Adipocyte (in vitro differentiated cells): ENCODE measurements at regions not wholly inside any gene's neighbourhood (a gene's known extent, or its start where the extent isn't known, plus 50 kb on each side); places are given as distances from the start of the nearest gene placed in this dataset.
A peak's percentile ranks its signal among the peaks of the same experiment; 100 is the strongest.

Source experiments
- DNase-seq: peaks from one replicate; pipeline ENCODE4 v3.0.0-alpha.2; 2015; ENCODE audit warnings: low read depth
- H3K27me3 ChIP-seq: replicated peaks from 2 replicates; pipeline ENCODE4 v1.7.0; 2013; ENCODE audit warnings: mild to moderate bottlenecking, low read length, moderate library complexity; ENCODE audit not compliant: control insufficient read depth, insufficient read depth
- H3K36me3 ChIP-seq: 2 replicates; pipeline ENCODE4 v1.7.0; 2013; ENCODE audit warnings: low read length, mild to moderate bottlenecking, moderate library complexity; ENCODE audit not compliant: control insufficient read depth, insufficient read depth, severe bottlenecking
- H3K4me1 ChIP-seq: 2 replicates; pipeline ENCODE4 v1.7.0; 2013; ENCODE audit warnings: mild to moderate bottlenecking, low read length, moderate library complexity; ENCODE audit not compliant: control insufficient read depth, insufficient read depth
- H3K4me3 ChIP-seq: 2 replicates; pipeline ENCODE4 v1.7.0; 2013; ENCODE audit warnings: mild to moderate bottlenecking, low read length, moderate library complexity
- H3K9ac ChIP-seq: 2 replicates; pipeline ENCODE4 v1.7.0; 2013; ENCODE audit warnings: mild to moderate bottlenecking, low read length, moderate library complexity
- H3K9me3 ChIP-seq: 2 replicates; pipeline ENCODE4 v1.7.0; 2013; ENCODE audit warnings: mild to moderate bottlenecking, low read length, moderate library complexity; ENCODE audit not compliant: control insufficient read depth

DNA sequence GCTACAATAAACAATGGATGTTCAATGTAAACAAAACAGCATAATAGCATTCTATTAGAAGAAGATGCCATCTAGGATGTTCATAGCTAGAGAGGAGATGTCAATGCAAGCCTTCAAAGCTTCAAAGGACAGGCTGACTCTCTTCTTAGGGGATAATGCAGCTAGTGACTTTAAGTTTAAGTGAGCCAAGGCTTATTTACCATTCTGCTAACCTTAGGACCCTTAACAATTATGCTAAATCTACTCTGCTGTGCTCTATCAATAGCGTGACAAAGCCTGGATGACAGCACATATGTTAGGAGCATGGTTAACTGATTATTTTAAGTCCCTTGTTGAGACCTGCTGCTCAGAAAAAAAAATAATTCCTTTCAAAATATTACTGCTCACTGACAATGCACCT is 106.0 kb upstream of the SSTR1 start:
- peaks cover 4% of the 10 kb centered on the region for H3K4me1 ChIP-seq
- H3K9me3 ChIP-seq: peaks cover 7% of the 10 kb centered on the region
- no peaks in the 10 kb centered on the region for H3K36me3 ChIP-seq
- DNase-seq: no peak
- no peak overlapping the region for H3K9ac ChIP-seq
- no peaks in the 10 kb centered on the region for H3K27me3 ChIP-seq
- no peak overlapping the region for H3K4me3 ChIP-seq

DNA sequence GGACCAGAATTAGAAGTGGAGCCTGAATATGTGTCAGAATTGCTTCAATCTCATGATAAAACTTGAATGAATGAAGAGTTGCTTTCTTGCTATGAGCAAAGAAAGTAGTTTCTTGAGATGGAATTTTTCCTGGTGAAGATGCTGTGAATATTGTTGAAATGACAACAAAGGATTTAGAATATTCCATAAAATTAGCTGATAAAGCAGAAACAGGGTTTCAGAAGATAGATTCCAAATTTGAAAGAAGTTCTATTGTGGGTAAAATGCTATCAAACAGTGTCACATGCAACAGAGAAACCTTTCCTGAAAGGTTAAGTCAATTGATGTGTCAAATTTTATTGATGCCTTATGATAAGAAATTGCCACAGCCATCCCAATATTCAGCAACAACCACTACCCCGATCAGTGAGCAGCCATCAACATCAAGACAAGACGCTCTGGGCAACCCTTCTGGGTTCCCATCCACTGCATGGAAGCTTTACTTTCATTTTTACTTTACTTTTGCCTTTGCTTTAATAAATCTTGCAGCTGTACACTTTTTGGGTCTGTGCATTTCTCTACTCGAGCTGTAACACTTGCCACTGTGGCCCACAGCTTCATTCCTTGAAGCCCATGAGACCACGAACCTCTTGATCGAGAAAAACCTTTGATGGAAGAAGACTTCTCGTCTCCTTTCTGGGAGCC is 104.0 kb upstream of the SSTR1 start:
- Histone ChIP-seq H3K27me3 (no peaks in the 10 kb centered on the region), H3K36me3 (no peaks in the 10 kb centered on the region), H3K4me1 (no peaks in the 10 kb centered on the region), H3K9me3 (peaks cover 7% of the 10 kb centered on the region), H3K9ac (no peak overlapping the region), H3K4me3 (no peak overlapping the region)
- DNase-seq: no peak

DNA sequence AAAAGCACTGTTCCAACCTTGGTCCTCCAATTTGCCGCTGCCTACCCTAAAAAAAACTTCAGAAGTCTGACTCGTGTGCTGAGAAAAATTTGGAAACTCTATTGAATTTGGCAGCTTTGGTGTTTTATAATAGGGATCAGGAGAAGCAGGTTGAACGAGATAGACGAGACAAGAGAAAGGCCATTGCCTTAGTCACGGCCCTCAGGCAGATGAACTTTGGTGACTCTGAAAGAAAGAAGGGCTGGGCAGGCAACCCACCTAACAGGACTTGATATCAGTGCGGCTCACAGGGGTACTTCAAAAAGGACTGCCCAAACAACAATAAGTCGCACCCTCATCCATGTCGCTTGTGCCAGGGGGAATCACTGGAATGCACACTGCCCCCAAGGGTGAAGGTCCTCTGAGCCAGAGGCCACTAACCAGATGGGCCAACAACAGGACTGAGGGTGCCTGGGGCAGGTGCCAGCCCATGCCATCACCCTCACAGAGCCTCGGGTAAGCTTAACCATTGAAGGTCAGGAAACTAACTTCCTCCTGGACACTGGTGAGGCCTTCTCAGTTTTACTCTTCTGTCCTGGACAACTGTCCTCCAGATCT is 102.5 kb upstream of the SSTR1 start:
- H3K4me3 ChIP-seq: no peak overlapping the region
- no peaks in the 10 kb centered on the region for H3K36me3 ChIP-seq
- no peak overlapping the region for H3K9ac ChIP-seq
- DNase-seq: no peak
- peaks cover 7% of the 10 kb centered on the region for H3K9me3 ChIP-seq
- H3K27me3 ChIP-seq: no peaks in the 10 kb centered on the region
- no peaks in the 10 kb centered on the region for H3K4me1 ChIP-seq

DNA sequence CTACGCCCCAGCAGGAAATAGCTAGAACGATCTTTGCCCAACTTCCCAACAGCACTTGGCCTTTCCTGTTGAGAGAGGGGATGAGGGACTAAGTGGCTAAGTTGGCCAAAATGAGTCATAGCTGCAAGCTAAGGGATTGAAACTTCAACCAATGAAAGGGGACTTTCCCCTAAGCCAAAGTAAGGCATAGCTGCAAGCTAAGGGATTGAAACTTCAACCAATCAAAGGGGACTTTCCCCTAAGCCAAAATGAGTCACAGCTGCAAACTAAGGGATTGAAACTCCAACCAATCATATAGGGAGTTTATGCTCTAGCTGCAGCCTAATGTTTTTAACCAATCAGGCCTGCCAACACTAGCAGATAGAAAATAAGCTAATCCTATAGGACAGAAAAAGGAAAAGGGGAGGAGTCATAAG is 100.5 kb upstream of the SSTR1 start:
- Histone ChIP-seq H3K36me3 (no peaks in the 10 kb centered on the region), H3K4me3 (no peak overlapping the region), H3K9me3 (no peaks in the 10 kb centered on the region), H3K27me3 (no peaks in the 10 kb centered on the region), H3K4me1 (no peaks in the 10 kb centered on the region), H3K9ac (no peak overlapping the region)
- no peak for DNase-seq

DNA sequence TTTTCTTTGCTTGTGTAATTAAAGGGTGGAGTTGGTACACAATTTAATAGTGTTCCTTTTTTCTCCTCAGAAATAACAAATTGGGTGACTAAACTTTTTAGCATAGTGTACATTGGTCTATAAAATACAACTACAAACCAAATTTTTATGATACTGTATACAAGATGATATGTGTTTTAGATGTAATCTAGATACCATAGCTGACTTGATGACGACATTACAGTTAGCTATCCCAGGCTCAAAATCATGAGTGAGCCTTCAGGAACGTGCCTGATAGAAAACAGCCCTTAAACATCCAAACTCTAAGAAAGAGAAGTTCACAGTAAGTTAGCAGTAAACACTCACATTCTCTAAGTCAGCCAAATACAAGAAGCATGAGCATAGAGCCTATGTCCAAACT is 99.0 kb upstream of the SSTR1 start:
- H3K27me3 ChIP-seq: no peaks in the 10 kb centered on the region
- H3K4me3 ChIP-seq: no peak overlapping the region
- H3K36me3 ChIP-seq: no peaks in the 10 kb centered on the region
- H3K9ac ChIP-seq: no peak overlapping the region
- peak; percentile 72 for DNase-seq
- no peaks in the 10 kb centered on the region for H3K4me1 ChIP-seq
- H3K9me3 ChIP-seq: no peaks in the 10 kb centered on the region

DNA sequence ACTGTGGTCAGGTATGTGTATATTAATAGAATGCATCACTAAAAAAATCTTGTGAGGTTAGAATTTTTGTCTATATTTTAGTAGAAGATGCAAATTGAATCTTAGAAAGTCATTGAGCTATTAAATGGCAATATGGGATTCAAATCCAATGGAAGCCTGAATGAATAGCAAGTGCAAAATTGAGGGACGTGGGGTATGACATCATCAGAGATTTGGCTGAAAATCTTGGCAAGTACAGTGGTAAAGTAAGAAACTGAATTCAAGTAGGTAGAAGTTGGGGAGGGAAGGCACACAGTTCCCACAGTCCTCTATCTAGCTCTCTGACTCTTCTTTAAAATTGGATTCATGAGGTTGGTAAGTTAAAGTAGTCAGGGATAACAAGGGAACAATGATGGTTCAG is 97.4 kb upstream of the SSTR1 start:
- no peak for DNase-seq
- Histone ChIP-seq H3K36me3 (no peaks in the 10 kb centered on the region), H3K9ac (no peak overlapping the region), H3K27me3 (no peaks in the 10 kb centered on the region), H3K4me1 (no peaks in the 10 kb centered on the region), H3K9me3 (no peaks in the 10 kb centered on the region), H3K4me3 (no peak overlapping the region)

DNA sequence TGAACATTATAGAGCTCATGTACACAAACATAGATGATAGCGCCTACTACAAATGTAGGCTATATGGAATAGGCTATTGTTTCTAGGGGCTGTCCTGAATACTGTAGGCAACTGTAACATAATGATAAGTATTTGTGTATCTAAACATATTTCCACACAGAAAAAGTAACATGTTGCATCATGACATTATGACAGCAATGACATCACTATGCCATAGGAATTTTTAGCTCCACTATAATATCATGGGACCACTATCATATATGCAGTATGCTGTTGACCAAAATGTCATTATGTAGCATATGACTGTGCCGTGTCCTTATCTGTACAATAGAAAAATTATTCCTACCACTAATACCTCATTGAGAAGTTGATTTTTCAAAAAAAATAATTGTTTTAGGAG is 96.7 kb upstream of the SSTR1 start:
- Histone ChIP-seq H3K9me3 (no peaks in the 10 kb centered on the region), H3K27me3 (no peaks in the 10 kb centered on the region), H3K9ac (no peak overlapping the region), H3K4me3 (no peak overlapping the region), H3K36me3 (no peaks in the 10 kb centered on the region), H3K4me1 (no peaks in the 10 kb centered on the region)
- DNase-seq: no peak

DNA sequence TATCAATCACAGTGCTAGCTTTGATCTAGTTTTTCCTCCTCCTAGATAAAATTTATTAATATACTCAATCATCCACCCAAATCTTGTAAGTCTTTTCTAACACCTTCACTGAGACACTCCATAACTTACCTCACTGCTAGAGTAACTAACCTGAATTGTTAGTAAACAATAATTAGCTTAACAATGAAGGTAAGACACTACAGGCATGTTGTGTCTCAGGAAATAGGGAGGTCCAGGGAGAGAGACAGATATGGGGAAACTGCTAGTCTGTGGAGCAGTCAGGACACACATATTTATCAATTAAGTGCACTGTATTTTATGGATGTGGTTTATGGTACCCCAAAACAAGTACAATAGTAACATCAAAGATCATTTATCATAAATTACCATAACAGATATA is 94.2 kb upstream of the SSTR1 start:
- no peak overlapping the region for H3K4me3 ChIP-seq
- H3K4me1 ChIP-seq: no peaks in the 10 kb centered on the region
- no peaks in the 10 kb centered on the region for H3K9me3 ChIP-seq
- no peak for DNase-seq
- no peak overlapping the region for H3K9ac ChIP-seq
- no peaks in the 10 kb centered on the region for H3K36me3 ChIP-seq
- no peaks in the 10 kb centered on the region for H3K27me3 ChIP-seq

DNA sequence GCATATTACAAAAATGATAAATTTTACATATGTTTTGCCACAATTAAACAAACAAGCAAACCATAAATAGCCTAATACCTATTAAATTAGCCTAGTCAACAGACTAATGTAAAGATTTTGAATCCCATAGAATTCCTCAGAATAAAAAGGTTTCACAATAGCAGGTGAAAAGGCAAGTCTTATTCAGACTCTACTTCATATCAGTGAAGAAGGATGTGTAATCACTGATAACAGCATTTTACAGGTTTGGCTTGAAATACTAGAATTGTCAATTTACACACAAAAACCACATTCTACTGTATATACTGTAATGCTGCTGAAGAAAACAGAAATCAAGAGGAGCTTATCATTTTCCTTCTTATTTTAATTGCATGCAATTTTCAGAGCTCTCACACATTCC is 90.8 kb upstream of the SSTR1 start:
- Histone ChIP-seq H3K27me3 (no peaks in the 10 kb centered on the region), H3K4me3 (no peak overlapping the region), H3K9ac (no peak overlapping the region), H3K36me3 (no peaks in the 10 kb centered on the region), H3K9me3 (no peaks in the 10 kb centered on the region), H3K4me1 (no peaks in the 10 kb centered on the region)
- no peak for DNase-seq

DNA sequence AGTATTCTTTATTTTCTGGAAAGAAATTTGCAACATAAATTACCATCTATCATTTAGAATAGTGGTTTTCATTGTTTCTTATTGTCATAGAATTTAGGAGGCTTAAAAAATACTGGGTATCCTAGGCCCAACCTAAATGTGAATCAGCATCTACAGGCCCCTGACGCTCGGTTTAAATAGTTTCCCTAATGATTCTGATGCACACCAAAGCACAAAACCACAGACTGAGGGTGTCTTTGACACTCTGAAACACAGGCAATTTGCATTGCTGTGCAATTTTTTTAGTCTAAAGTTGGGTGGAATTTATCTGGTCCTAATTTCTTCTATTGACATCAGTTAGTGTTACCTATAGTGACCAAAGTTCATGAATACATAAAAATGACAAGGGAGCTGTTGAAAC is 87.6 kb upstream of the SSTR1 start:
- H3K27me3 ChIP-seq: no peaks in the 10 kb centered on the region
- no peak for DNase-seq
- H3K36me3 ChIP-seq: no peaks in the 10 kb centered on the region

DNA sequence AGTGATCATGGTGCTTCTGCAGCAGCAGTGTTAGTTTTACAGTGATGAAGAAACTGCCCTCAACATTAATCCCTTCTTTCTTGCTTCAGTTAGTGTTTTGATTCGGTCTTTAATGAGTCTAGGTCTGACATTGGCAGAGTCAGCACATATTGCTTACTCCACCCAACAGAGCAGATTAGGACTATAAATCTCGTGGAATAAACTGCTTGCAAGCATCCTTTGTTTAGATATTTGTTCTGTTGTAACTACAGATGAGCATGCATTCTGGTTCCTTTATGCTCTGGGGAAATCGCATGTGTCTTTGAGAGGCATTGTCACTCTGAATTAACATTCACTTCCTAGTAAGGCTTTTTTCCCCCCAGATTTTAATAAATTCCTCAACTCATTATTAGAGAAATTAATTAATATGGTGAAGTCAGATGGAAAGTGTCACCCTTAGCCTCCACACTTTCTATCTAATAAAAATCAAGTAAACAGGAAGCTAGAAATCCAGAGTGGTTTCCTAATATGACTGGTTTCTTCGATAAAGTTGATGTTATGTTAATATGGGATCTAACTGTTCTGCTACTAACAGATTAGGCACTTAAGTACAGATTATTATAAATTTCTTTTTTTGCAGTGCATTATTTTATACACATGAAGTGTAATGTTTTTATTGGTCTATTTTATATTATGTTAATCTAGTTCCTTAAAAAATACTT is 86.2 kb upstream of the SSTR1 start:
- no peak for DNase-seq
- Histone ChIP-seq H3K4me3 (no peak overlapping the region), H3K9ac (no peak overlapping the region), H3K27me3 (no peaks in the 10 kb centered on the region), H3K36me3 (no peaks in the 10 kb centered on the region), H3K4me1 (no peaks in the 10 kb centered on the region), H3K9me3 (no peaks in the 10 kb centered on the region)

More for the DNA sequence above, 87.6 kb upstream of the SSTR1 start:
- Histone ChIP-seq H3K9ac (no peak overlapping the region), H3K4me3 (no peak overlapping the region), H3K4me1 (no peaks in the 10 kb centered on the region), H3K9me3 (no peaks in the 10 kb centered on the region)
